Loucy (cell line): ENCODE measurements at regions not wholly inside any gene's neighbourhood (a gene's known extent, or its start where the extent isn't known, plus 50 kb on each side); places are given as distances from the start of the nearest gene placed in this dataset.

ENCODE experiments used
- H2AFZ ChIP-seq: fragments of 200-600 bp; sonication (generic); 2 replicates; pipeline ENCODE4 v1.6.0; 2016; ENCODE audit warnings: antibody characterized with exemption, mild to moderate bottlenecking, low read length, moderate library complexity
- H3F3A ChIP-seq: fragments of 200-600 bp; 2 replicates; pipeline ENCODE4 v1.6.0; 2016; ENCODE audit warnings: antibody characterized with exemption, low read depth, mild to moderate bottlenecking
- H3K27me3 ChIP-seq: fragments of 200-600 bp; sonication (generic); 2 replicates; pipeline ENCODE4 v1.6.1; 2014; ENCODE audit warnings: low read length, mild to moderate bottlenecking; ENCODE audit not compliant: insufficient read depth, poor library complexity, severe bottlenecking
- H3K36me3 ChIP-seq: fragments of 200-600 bp; sonication (generic); 2 replicates; pipeline ENCODE4 v1.6.1; 2016; ENCODE audit warnings: low read length; ENCODE audit not compliant: insufficient read depth
- H3K4me1 ChIP-seq: fragments of 200-600 bp; sonication (generic); 2 replicates; pipeline ENCODE4 v1.5.1; 2014; ENCODE audit warnings: low read length, mild to moderate bottlenecking; ENCODE audit not compliant: insufficient read depth, poor library complexity, severe bottlenecking
- H3K4me2 ChIP-seq: fragments of 200-600 bp; sonication (generic); 2 replicates; pipeline ENCODE4 v1.6.0; 2014; ENCODE audit warnings: antibody characterized with exemption, low read length, low read depth, mild to moderate bottlenecking; ENCODE audit not compliant: poor library complexity, severe bottlenecking
- H3K4me3 ChIP-seq: fragments of 200-600 bp; sonication (generic); 2 replicates; pipeline ENCODE4 v1.5.1; 2014; ENCODE audit warnings: low read length, mild to moderate bottlenecking, mixed read lengths; ENCODE audit not compliant: poor library complexity, severe bottlenecking
- H3K79me2 ChIP-seq: fragments of 200-600 bp; sonication (generic); 2 replicates; pipeline ENCODE4 v1.6.1; 2014; ENCODE audit warnings: low read length; ENCODE audit not compliant: insufficient read depth
- H3K9ac ChIP-seq: fragments of 200-600 bp; sonication (generic); 2 replicates; pipeline ENCODE4 v1.6.0; 2014; ENCODE audit warnings: mild to moderate bottlenecking, low read depth, low read length, moderate library complexity; ENCODE audit not compliant: poor library complexity, severe bottlenecking
- H3K9me2 ChIP-seq: fragments of 200-600 bp; sonication (generic); replicated peaks from 2 replicates; pipeline ENCODE4 v1.6.1; 2016; ENCODE audit warnings: low read depth, low read length, mixed read lengths
- H3K9me3 ChIP-seq: fragments of 200-600 bp; sonication (generic); 2 replicates; pipeline ENCODE4 v1.6.1; 2014; ENCODE audit warnings: mild to moderate bottlenecking, antibody characterized with exemption, low read length, low read depth; ENCODE audit not compliant: insufficient read depth
- H4K20me1 ChIP-seq: fragments of 200-600 bp; sonication (generic); 2 replicates; pipeline ENCODE4 v1.6.0; 2014; ENCODE audit warnings: antibody characterized with exemption, low read length, mild to moderate bottlenecking; ENCODE audit not compliant: insufficient read depth, poor library complexity, severe bottlenecking
- CTCF ChIP-seq: fragments of 200-600 bp; sonication (generic); conservative IDR thresholded peaks from 2 replicates; pipeline ENCODE4 v1.5.1; 2014; ENCODE audit warnings: mild to moderate bottlenecking, antibody characterized with exemption, low read length
- EZH2phosphoT487 ChIP-seq: fragments of 200-600 bp; IDR thresholded peaks from 2 replicates; pipeline ENCODE4 v1.6.1; 2018; ENCODE audit warnings: antibody characterized with exemption, mild to moderate bottlenecking, moderate library complexity, borderline replicate concordance

GRCh38 chr6:90790696-90791095, 203.8 kb upstream of the MAP3K7 start:
- TF ChIP-seq EZH2phosphoT487 (no peak), CTCF (no peak)
- Histone ChIP-seq H3K4me3 (no peak overlapping the region), H3K4me1 (no peaks in the 10 kb centered on the region), H3F3A (no peaks in the 10 kb centered on the region), H3K79me2 (no peaks in the 10 kb centered on the region), H2AFZ (no peak overlapping the region), H3K36me3 (no peaks in the 10 kb centered on the region), H3K4me2 (no peak overlapping the region), H4K20me1 (no peaks in the 10 kb centered on the region), H3K9ac (no peak overlapping the region), H3K9me2 (no peaks in the 10 kb centered on the region), H3K27me3 (no peaks in the 10 kb centered on the region), H3K9me3 (no peaks in the 10 kb centered on the region)

- Histone ChIP-seq H3K27me3 (no peaks in the 10 kb centered on the region), H3K36me3 (no peaks in the 10 kb centered on the region), H3K4me1 (no peaks in the 10 kb centered on the region), H3K9me2 (no peaks in the 10 kb centered on the region), H2AFZ (no peak overlapping the region), H3K79me2 (no peaks in the 10 kb centered on the region), H3F3A (no peaks in the 10 kb centered on the region), H3K9ac (no peak overlapping the region), H4K20me1 (no peaks in the 10 kb centered on the region), H3K4me3 (no peak overlapping the region), H3K4me2 (no peak overlapping the region), H3K9me3 (no peaks in the 10 kb centered on the region)
- no peak for TF ChIP-seq CTCF
- no peak for TF ChIP-seq EZH2phosphoT487
Measured at GRCh38 chr6:90790058-90790457, 203.2 kb upstream of the MAP3K7 start.

GRCh38 chr6:90788781-90789180, 201.9 kb upstream of the MAP3K7 start:
- TF ChIP-seq EZH2phosphoT487 (no peak), CTCF (no peak)
- no peaks in the 10 kb centered on the region for H3K27me3 ChIP-seq
- no peak overlapping the region for H3K9ac ChIP-seq
- no peak overlapping the region for H3K4me2 ChIP-seq
- no peaks in the 10 kb centered on the region for H3K9me2 ChIP-seq
- no peak overlapping the region for H3K4me3 ChIP-seq
- H3K9me3 ChIP-seq: no peaks in the 10 kb centered on the region
- no peaks in the 10 kb centered on the region for H3K4me1 ChIP-seq
- H3K36me3 ChIP-seq: no peaks in the 10 kb centered on the region
- no peak overlapping the region for H2AFZ ChIP-seq
- H3K79me2 ChIP-seq: no peaks in the 10 kb centered on the region
- no peaks in the 10 kb centered on the region for H3F3A ChIP-seq
- H4K20me1 ChIP-seq: no peaks in the 10 kb centered on the region
